ENCODE measurements at regions not wholly inside any gene's neighbourhood (a gene's known extent, or its start where the extent isn't known, plus 50 kb on each side); places are given as distances from the start of the nearest gene placed in this dataset.

DNA sequence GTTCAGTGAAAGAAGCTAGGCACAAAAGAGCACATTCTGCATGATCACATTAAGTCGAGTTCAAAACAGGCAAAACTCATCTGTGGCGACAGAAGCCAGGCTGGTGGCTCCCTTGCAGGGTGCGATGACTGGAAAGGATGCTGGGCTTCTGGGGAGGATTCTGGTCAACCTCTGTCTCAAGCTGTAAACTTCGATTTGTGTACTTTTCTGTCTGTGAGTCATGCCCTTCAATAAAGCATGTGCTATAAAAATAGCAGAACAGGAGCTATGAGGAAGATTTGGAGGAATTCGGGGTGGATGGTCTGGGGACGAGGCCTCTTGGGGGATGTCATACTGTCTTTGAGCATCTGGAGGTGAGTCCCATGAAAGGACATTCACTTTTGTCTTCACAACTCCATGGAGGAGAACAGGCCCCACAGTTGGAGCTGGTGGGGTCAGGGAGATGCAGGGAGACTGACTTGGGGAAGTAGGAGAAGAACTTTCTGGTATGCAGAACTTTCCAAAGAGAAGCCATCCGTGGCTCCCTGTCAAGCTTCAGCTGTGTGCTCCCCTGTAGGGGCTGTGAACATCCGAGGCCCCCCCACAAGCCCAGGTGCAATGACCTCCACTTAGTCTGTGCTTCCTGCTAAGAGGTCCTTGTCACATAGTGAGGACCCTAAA lies 77.8 kb upstream of the LINC01488 start:
- 83 to 90% methylated on average over 8 of the region's 8 CpGs for WGBS, 2 donors

DNA sequence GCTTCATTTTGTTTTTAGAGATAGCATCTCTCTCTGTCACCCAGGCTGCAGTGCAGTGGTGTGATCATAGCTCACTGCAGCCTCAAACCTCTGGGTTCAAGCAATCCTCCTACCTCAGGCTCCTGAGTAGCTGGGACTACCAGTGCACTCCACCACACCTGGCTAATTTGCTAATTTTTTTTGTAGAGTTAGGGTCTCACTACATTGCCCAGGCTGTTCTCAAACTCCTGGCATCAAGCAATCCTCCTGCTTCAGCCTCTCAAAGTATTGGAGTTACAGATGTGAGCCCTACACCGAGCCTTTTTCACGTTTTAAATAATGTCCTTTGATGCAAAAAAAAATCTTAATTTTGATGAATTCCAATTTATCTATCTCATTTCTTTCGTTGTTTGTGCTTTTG lies 75.4 kb upstream of the LINC01488 start:
- Histone ChIP-seq H3K9ac (ENCODE audit: insufficient read depth in 1 of 2, low read length in 2 of 2) (no peak overlapping the region), H3K27me3 (ENCODE audit: control insufficient read depth in 3 of 3, insufficient read depth in 3 of 3, low read length in 2 of 3) (no peaks in the 10 kb centered on the region), H3K27ac (ENCODE audit: low read depth in 1 of 2, low read length in 1 of 2) (no peak overlapping the region), H3K4me1 (ENCODE audit: control insufficient read depth in 5 of 5, insufficient read depth in 5 of 5, low read length in 5 of 5) (peaks cover 0 to 5% (median 0%) of the 10 kb centered on the region in 5 donors), H3K36me3 (ENCODE audit: control insufficient read depth in 4 of 4, insufficient read depth in 4 of 4, low read length in 4 of 4) (no peaks in the 10 kb centered on the region), H3K9me3 (ENCODE audit: control insufficient read depth in 4 of 4, insufficient read depth in 3 of 4, low read length in 3 of 4) (peaks cover 0 to 5% (median 2%) of the 10 kb centered on the region in 4 donors), H3K4me3 (no peak overlapping the region)
- TF ChIP-seq, protein P1, sequence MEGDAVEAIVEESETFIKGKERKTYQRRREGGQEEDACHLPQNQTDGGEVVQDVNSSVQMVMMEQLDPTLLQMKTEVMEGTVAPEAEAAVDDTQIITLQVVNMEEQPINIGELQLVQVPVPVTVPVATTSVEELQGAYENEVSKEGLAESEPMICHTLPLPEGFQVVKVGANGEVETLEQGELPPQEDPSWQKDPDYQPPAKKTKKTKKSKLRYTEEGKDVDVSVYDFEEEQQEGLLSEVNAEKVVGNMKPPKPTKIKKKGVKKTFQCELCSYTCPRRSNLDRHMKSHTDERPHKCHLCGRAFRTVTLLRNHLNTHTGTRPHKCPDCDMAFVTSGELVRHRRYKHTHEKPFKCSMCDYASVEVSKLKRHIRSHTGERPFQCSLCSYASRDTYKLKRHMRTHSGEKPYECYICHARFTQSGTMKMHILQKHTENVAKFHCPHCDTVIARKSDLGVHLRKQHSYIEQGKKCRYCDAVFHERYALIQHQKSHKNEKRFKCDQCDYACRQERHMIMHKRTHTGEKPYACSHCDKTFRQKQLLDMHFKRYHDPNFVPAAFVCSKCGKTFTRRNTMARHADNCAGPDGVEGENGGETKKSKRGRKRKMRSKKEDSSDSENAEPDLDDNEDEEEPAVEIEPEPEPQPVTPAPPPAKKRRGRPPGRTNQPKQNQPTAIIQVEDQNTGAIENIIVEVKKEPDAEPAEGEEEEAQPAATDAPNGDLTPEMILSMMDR (IDR thresholded peaks at IDR 0.05; ENCODE audit: control extremely low read depth, extremely low read depth) = no peak
- DNase-seq (no peak), ATAC-seq (ENCODE audit: insufficient read depth, low FRiP score) (no peak)
- WGBS, 2 donors = 91 to 92% methylated on average over 3 of the region's 3 CpGs

More for the DNA sequence above, 77.8 kb upstream of the LINC01488 start:
- ATAC-seq (ENCODE audit: insufficient read depth, low FRiP score) (no peak), DNase-seq (no peak)
- TF ChIP-seq, protein P1 (IDR thresholded peaks at IDR 0.05; ENCODE audit: control extremely low read depth, extremely low read depth) = no peak
- H3K4me3 ChIP-seq = no peak overlapping the region
- peaks cover 0 to 5% (median 2%) of the 10 kb centered on the region in 4 donors for H3K9me3 ChIP-seq (ENCODE audit: control insufficient read depth in 4 of 4, insufficient read depth in 3 of 4, low read length in 3 of 4)
- no peaks in the 10 kb centered on the region for H3K27me3 ChIP-seq (ENCODE audit: control insufficient read depth in 3 of 3, insufficient read depth in 3 of 3, low read length in 2 of 3)
- no peak overlapping the region for H3K27ac ChIP-seq (ENCODE audit: low read depth in 1 of 2, low read length in 1 of 2)
- peaks cover 0 to 8% (median 3%) of the 10 kb centered on the region in 5 donors for H3K4me1 ChIP-seq (ENCODE audit: control insufficient read depth in 5 of 5, insufficient read depth in 5 of 5, low read length in 5 of 5)
- H3K36me3 ChIP-seq (ENCODE audit: control insufficient read depth in 4 of 4, insufficient read depth in 4 of 4, low read length in 4 of 4) = no peaks in the 10 kb centered on the region
- H3K9ac ChIP-seq (ENCODE audit: insufficient read depth in 1 of 2, low read length in 2 of 2) = no peak overlapping the region

DNA sequence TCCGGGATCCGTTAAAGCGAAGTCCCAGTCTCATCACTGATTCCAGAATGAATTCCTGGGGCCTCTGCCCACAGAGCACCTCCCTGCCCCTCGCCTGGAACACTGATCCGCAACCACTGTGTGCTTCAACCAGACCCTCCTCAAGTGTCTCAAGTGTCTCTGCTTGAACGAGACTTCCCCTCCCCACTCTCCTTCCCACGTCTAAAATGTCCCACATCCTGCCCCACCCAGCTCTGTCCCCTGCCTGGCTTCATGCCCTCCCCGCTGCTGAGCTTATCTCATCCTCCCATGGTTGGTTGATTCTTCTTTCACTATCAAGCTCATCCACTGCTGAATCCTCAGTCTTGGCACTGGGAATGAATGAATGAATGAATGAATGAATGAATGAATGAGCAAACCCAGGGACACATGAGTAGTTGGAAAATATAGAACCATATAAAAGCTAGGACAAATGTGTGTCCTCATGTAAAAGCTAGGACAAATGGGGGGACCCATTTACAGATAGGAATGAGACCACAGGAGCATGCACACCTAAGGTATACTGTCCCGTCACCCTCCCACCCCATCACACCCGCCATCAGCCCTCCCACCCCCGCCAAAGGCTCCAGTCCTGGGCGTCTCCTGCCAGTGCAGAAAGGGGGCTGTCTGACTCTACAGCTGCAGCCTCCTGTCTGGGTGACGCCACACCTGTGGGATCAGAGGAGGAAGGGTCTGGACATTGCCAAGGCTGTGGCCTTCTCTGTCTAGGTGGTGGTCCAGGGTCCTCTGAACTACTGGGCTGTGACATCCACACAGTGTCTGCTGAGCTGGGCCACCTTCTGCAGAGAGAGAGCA lies 71.4 kb upstream of the LINC01488 start:
- WGBS, 2 donors = 58 to 61% methylated on average over 13 of the region's 13 CpGs
- H3K27ac ChIP-seq (ENCODE audit: low read depth in 1 of 2, low read length in 1 of 2) = no peak overlapping the region
- no peak overlapping the region for H3K9ac ChIP-seq (ENCODE audit: insufficient read depth in 1 of 2, low read length in 2 of 2)
- H3K4me3 ChIP-seq = no peak overlapping the region
- no peaks in the 10 kb centered on the region for H3K9me3 ChIP-seq (ENCODE audit: control insufficient read depth in 4 of 4, insufficient read depth in 3 of 4, low read length in 3 of 4)
- ATAC-seq (ENCODE audit: insufficient read depth, low FRiP score) = no peak
- H3K36me3 ChIP-seq (ENCODE audit: control insufficient read depth in 4 of 4, insufficient read depth in 4 of 4, low read length in 4 of 4) = no peaks in the 10 kb centered on the region
- peak in 1 of 3 donors; percentile 35 for DNase-seq
- H3K27me3 ChIP-seq (ENCODE audit: control insufficient read depth in 3 of 3, insufficient read depth in 3 of 3, low read length in 2 of 3) = peaks cover 0 to 2% (median 0%) of the 10 kb centered on the region in 3 donors
- H3K4me1 ChIP-seq (ENCODE audit: control insufficient read depth in 5 of 5, insufficient read depth in 5 of 5, low read length in 5 of 5) = peaks cover 0 to 9% (median 2%) of the 10 kb centered on the region in 5 donors
- TF ChIP-seq, protein P1 (IDR thresholded peaks at IDR 0.05; ENCODE audit: control extremely low read depth, extremely low read depth) = no peak

Measured in lung (tissue), 11 donors.